GM21515 (cell line): ENCODE measurements at regions not wholly inside any gene's neighbourhood (a gene's known extent, or its start where the extent isn't known, plus 50 kb on each side); places are given as distances from the start of the nearest gene placed in this dataset.
"Not testable (repeated sequence)": the region's sequence is repeated elsewhere in the genome, so short reads cannot be mapped to it uniquely, and the experiment has no call there.

Experiments used
- ATAC-seq: cut with Tn5 transposase; IDR thresholded peaks from one replicate; pipeline ENCODE4 v1.9.1; 2021; ENCODE audit not compliant: unreplicated experiment

GRCh38 chr9:12351293-12352044 is 341.7 kb upstream of the TYRP1 start:
- no peak for ATAC-seq

GRCh38 chr9:12352045-12352315 is 341.2 kb upstream of the TYRP1 start:
- ATAC-seq = no peak

- no peak for ATAC-seq
These were observed 329.7 kb upstream of the TYRP1 start for GRCh38 chr9:12363439-12363838.

- no peak for ATAC-seq
These were observed 324.6 kb upstream of the TYRP1 start for GRCh38 chr9:12368569-12368968.

GRCh38 chr9:12391839-12392509 is 301.2 kb upstream of the TYRP1 start:
- ATAC-seq = no peak

GRCh38 chr9:12394105-12394504 is 299.1 kb upstream of the TYRP1 start:
- no peak for ATAC-seq

- no peak for ATAC-seq
These were observed 289.5 kb upstream of the TYRP1 start for GRCh38 chr9:12403721-12404120.

GRCh38 chr9:12413986-12414385 is 279.2 kb upstream of the TYRP1 start:
- no peak for ATAC-seq

- ATAC-seq = no peak
These were observed 278.7 kb upstream of the TYRP1 start for GRCh38 chr9:12414514-12414913.

- ATAC-seq = no peak
These were observed 277.8 kb upstream of the TYRP1 start for GRCh38 chr9:12415361-12415760.

- no peak for ATAC-seq
These were observed 276.5 kb upstream of the TYRP1 start for GRCh38 chr9:12416716-12417115.

- ATAC-seq = no peak
These were observed 268.9 kb upstream of the TYRP1 start for GRCh38 chr9:12424243-12424642.

- ATAC-seq = no peak
These were observed 267.0 kb upstream of the TYRP1 start for GRCh38 chr9:12425878-12426864.

GRCh38 chr9:12439267-12439666 is 253.9 kb upstream of the TYRP1 start:
- ATAC-seq = no peak

- not testable (repeated sequence) for ATAC-seq
These were observed 252.1 kb upstream of the TYRP1 start for GRCh38 chr9:12441080-12441479.

GRCh38 chr9:12441506-12441905 is 251.7 kb upstream of the TYRP1 start:
- ATAC-seq = no peak

- ATAC-seq = no peak
These were observed 244.9 kb upstream of the TYRP1 start for GRCh38 chr9:12448246-12448645.

GRCh38 chr9:12457237-12457636 is 235.9 kb upstream of the TYRP1 start:
- ATAC-seq = no peak

- no peak for ATAC-seq
These were observed 231.3 kb upstream of the TYRP1 start for GRCh38 chr9:12461763-12462460.

- ATAC-seq = no peak
These were observed 230.3 kb upstream of the TYRP1 start for GRCh38 chr9:12462861-12463260.

- ATAC-seq = no peak
These were observed 229.5 kb upstream of the TYRP1 start for GRCh38 chr9:12463641-12464040.
